ENCODE measurements at regions not wholly inside any gene's neighbourhood (a gene's known extent, or its start where the extent isn't known, plus 50 kb on each side); places are given as distances from the start of the nearest gene placed in this dataset.
A peak's percentile ranks its signal among the peaks of the same experiment; 100 is the strongest.
"Not testable (repeated sequence)": the region's sequence is repeated elsewhere in the genome, so short reads cannot be mapped to it uniquely, and the experiment has no call there.

DNA sequence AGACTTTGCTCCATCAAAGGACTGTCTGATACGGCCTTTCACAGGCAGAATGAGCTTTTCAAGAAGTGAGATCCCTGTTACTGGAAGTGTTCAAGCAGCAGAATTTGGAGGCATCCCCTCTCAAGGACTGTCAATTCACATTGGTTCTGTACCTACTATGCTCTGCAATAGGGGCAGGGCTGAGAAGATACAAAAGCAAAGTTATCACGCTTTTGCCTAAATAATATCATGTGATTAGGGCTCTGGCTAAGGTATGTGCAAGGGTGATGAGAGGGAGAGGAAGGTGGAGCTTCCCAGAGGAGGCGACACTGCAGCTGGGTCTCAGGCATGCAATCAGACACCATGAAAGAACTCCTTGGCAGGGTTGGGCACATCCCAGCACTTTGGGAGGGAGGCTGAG lies 80.2 kb upstream of the PIM1 start:
- Mint-ChIP-seq H3K4me3 (no peak overlapping the region), H3K9me3 (peaks cover 0 to 1% (median 0%) of the 10 kb centered on the region in 7 donors), H3K36me3 (no peaks in the 10 kb centered on the region), H3K27me3 (peaks cover 1% of the 10 kb centered on the region), H3K4me1 (peaks cover 0 to 11% (median 2%) of the 10 kb centered on the region in 4 donors), H3K27ac (no peak overlapping the region)
- Histone ChIP-seq H3K27me3 (ENCODE audit: control insufficient read depth, insufficient read depth, low read length) (no peaks in the 10 kb centered on the region), H3K27ac (ENCODE audit: insufficient read depth, low read length, poor library complexity, severe bottlenecking) (no peak overlapping the region), H3K4me1 (ENCODE audit: control insufficient read depth, insufficient read depth, low read length, poor library complexity, severe bottlenecking) (no peaks in the 10 kb centered on the region), H3K9me3 (ENCODE audit: control insufficient read depth in 2 of 2, low read length in 2 of 2) (no peaks in the 10 kb centered on the region), H3K36me3 (ENCODE audit: control insufficient read depth, insufficient read depth, low read length) (no peaks in the 10 kb centered on the region), H3K4me3 (ENCODE audit: low read depth, low read length) (no peak overlapping the region)
- no peak for DNase-seq
- no peak for ATAC-seq (ENCODE audit: low read depth in 2 of 2)

DNA sequence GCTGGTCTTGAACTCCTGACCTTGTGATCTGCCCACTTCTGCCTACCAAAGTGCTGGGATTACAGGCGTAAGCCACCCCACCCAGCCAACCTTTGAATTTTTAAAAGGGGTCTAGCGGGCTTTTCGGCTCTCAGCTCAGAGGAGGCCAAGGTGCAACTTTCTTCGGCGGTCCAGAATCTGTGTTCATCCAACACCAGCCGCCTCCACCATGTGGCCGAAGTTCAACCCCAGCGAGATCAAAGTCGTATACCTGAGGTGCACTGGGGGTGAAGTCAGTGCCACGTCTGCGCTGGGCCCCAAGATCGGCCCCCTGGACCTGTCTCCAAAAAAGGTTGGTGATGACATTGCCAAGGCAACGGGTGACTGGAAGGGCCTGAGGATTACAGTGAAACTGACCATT lies 78.8 kb upstream of the PIM1 start:
- not testable (repeated sequence) for H3K4me1 ChIP-seq (ENCODE audit: control insufficient read depth, insufficient read depth, low read length, poor library complexity, severe bottlenecking); DNase-seq; H3K36me3 ChIP-seq (ENCODE audit: control insufficient read depth, insufficient read depth, low read length); H3K4me3 Mint-ChIP-seq; H3K36me3 Mint-ChIP-seq; H3K4me3 ChIP-seq (ENCODE audit: low read depth, low read length); H3K9me3 ChIP-seq (ENCODE audit: control insufficient read depth in 2 of 2, low read length in 2 of 2); ATAC-seq (ENCODE audit: low read depth in 2 of 2); H3K27ac ChIP-seq (ENCODE audit: insufficient read depth, low read length, poor library complexity, severe bottlenecking); H3K27ac Mint-ChIP-seq; H3K27me3 Mint-ChIP-seq; H3K9me3 Mint-ChIP-seq; H3K27me3 ChIP-seq (ENCODE audit: control insufficient read depth, insufficient read depth, low read length)
- H3K4me1 Mint-ChIP-seq = peaks cover 0 to 17% (median 7%) of the 10 kb centered on the region in 4 donors

DNA sequence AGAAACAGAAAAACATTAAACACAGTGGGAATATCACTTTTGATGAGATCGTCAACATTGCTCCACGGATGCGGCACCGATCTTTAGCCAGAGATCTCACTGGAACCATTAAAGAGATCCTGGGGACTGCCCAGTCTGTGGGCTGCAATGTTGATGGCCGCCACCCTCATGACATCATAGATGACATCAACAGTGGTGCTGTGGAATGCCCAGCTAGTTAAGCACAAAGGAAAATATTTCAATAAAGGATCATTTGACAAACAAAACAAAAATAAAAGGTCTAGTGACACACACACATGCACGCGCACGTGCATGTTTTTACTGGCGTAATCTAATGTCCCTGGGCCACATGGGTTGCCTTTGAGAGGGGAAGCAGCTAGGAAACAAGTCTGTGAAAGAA lies 78.4 kb upstream of the PIM1 start:
- peaks cover 0 to 19% (median 7%) of the 10 kb centered on the region in 4 donors for H3K4me1 Mint-ChIP-seq
- H3K9me3 Mint-ChIP-seq; H3K36me3 ChIP-seq (ENCODE audit: control insufficient read depth, insufficient read depth, low read length): not testable (repeated sequence)

DNA sequence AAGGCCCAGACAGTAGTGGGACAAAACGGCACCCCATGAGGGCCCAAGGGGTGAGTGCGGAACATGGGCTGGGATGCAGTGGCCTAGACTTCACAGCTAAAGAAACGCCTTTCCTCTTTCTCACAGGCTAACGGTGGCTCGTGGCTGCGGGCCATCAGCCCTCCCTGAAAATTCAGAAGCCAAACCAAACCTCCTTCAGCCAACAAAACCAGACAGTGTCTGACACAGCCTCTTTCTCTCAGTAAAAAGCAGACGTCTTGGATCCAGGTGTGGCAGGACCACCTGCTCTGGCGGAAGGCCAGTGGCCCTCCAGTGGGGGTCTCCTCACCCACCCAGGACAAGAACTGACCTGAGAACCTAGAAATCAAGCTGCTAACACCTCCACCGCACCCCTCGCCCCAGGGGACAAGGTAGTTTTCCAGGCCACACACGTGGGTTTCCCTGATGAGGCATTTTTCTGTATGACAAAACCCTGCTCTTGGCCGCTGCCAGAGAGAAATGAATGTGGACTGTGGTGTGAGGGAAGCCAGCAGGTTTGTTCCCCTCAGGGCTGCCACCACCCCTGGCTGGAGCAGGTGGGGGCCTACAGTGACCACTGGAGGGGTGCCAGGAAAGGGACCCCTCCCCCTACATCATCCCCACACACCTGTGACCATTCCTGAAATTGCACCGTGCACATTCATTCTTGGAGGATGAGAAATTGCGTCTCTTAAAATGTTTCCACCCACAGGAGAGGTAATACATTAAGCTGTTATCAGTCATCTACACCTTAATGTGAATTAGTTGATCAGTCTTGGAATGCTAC lies 76.8 kb upstream of the PIM1 start:
- H3K4me3 ChIP-seq (ENCODE audit: low read depth, low read length) = no peak overlapping the region
- ATAC-seq (ENCODE audit: low read depth in 2 of 2) (no peak), DNase-seq (no peak)
- H3K27ac ChIP-seq (ENCODE audit: insufficient read depth, low read length, poor library complexity, severe bottlenecking) = no peak overlapping the region
- Mint-ChIP-seq H3K27me3 (no peaks in the 10 kb centered on the region), H3K4me3 (no peak overlapping the region), H3K36me3 (no peaks in the 10 kb centered on the region), H3K4me1 (peaks cover 0 to 19% (median 7%) of the 10 kb centered on the region in 4 donors), H3K9me3 (peaks cover 0 to 1% (median 0%) of the 10 kb centered on the region in 7 donors), H3K27ac (no peak overlapping the region)
- H3K9me3 ChIP-seq (ENCODE audit: control insufficient read depth in 2 of 2, low read length in 2 of 2) = no peaks in the 10 kb centered on the region
- no peaks in the 10 kb centered on the region for H3K4me1 ChIP-seq (ENCODE audit: control insufficient read depth, insufficient read depth, low read length, poor library complexity, severe bottlenecking)
- no peaks in the 10 kb centered on the region for H3K27me3 ChIP-seq (ENCODE audit: control insufficient read depth, insufficient read depth, low read length)
- no peaks in the 10 kb centered on the region for H3K36me3 ChIP-seq (ENCODE audit: control insufficient read depth, insufficient read depth, low read length)

More for the DNA sequence above, 78.4 kb upstream of the PIM1 start:
- H3K27me3 ChIP-seq (ENCODE audit: control insufficient read depth, insufficient read depth, low read length); H3K4me1 ChIP-seq (ENCODE audit: control insufficient read depth, insufficient read depth, low read length, poor library complexity, severe bottlenecking); H3K27ac ChIP-seq (ENCODE audit: insufficient read depth, low read length, poor library complexity, severe bottlenecking); H3K9me3 ChIP-seq (ENCODE audit: control insufficient read depth in 2 of 2, low read length in 2 of 2); H3K4me3 Mint-ChIP-seq; H3K4me3 ChIP-seq (ENCODE audit: low read depth, low read length); H3K36me3 Mint-ChIP-seq; ATAC-seq (ENCODE audit: low read depth in 2 of 2); H3K27ac Mint-ChIP-seq; H3K27me3 Mint-ChIP-seq; DNase-seq: not testable (repeated sequence)

DNA sequence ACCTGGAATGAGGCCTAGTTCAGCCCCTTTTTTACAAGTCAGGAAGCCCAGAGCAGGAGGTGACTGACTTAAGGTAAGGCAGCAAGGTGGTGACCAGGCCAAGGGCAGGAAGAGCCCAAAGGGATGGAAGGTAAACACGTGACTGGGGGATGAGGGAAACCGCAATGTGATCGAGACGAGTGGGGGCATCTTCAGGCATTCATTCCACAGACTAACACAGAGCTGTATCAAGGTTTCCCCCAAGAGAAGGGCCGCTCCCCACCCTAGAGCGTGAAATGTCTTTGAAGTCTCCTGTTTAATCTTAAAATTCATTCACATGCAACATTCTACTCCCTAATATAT lies 76.3 kb upstream of the PIM1 start:
- Mint-ChIP-seq H3K4me3 (no peak overlapping the region), H3K27ac (peak overlapping the region in 1 of 3 donors; percentile 67), H3K9me3 (peaks cover 0 to 1% (median 0%) of the 10 kb centered on the region in 7 donors), H3K36me3 (no peaks in the 10 kb centered on the region), H3K4me1 (peaks cover 0 to 19% (median 7%) of the 10 kb centered on the region in 4 donors), H3K27me3 (no peaks in the 10 kb centered on the region)
- H3K36me3 ChIP-seq (ENCODE audit: control insufficient read depth, insufficient read depth, low read length) = no peaks in the 10 kb centered on the region
- no peak for DNase-seq
- H3K27ac ChIP-seq (ENCODE audit: insufficient read depth, low read length, poor library complexity, severe bottlenecking) = no peak overlapping the region
- H3K4me1 ChIP-seq (ENCODE audit: control insufficient read depth, insufficient read depth, low read length, poor library complexity, severe bottlenecking) = no peaks in the 10 kb centered on the region
- no peaks in the 10 kb centered on the region for H3K9me3 ChIP-seq (ENCODE audit: control insufficient read depth in 2 of 2, low read length in 2 of 2)
- ATAC-seq (ENCODE audit: low read depth in 2 of 2) = no peak
- no peak overlapping the region for H3K4me3 ChIP-seq (ENCODE audit: low read depth, low read length)
- H3K27me3 ChIP-seq (ENCODE audit: control insufficient read depth, insufficient read depth, low read length) = no peaks in the 10 kb centered on the region

DNA sequence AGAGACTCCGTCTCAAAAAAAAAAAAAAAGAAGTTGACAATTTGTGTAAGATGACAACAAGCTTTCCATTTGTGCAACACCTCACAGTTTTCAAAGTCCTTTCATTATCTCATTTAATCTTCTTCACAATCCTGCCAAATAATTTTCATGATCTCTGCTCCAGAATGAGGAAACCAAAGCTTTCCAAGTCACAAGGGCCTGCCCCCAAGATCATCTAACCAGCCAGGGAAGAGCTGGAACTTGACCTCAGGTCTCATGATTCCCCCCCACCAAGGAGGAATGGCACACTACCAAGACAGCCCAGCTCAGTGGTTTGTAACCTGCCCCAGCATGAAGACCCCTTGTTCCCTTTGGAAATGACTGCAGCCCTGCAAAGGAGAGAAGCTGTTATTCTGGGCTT lies 74.0 kb upstream of the PIM1 start:
- Histone ChIP-seq H3K9me3 (ENCODE audit: control insufficient read depth in 2 of 2, low read length in 2 of 2) (no peaks in the 10 kb centered on the region), H3K27me3 (ENCODE audit: control insufficient read depth, insufficient read depth, low read length) (no peaks in the 10 kb centered on the region), H3K27ac (ENCODE audit: insufficient read depth, low read length, poor library complexity, severe bottlenecking) (no peak overlapping the region), H3K4me3 (ENCODE audit: low read depth, low read length) (no peak overlapping the region), H3K36me3 (ENCODE audit: control insufficient read depth, insufficient read depth, low read length) (no peaks in the 10 kb centered on the region), H3K4me1 (ENCODE audit: control insufficient read depth, insufficient read depth, low read length, poor library complexity, severe bottlenecking) (no peaks in the 10 kb centered on the region)
- no peak overlapping the region for H3K4me3 Mint-ChIP-seq
- H3K36me3 Mint-ChIP-seq = no peaks in the 10 kb centered on the region
- no peak for ATAC-seq (ENCODE audit: low read depth in 2 of 2)
- peaks cover 0 to 19% (median 7%) of the 10 kb centered on the region in 4 donors for H3K4me1 Mint-ChIP-seq
- peaks cover 0 to 1% (median 0%) of the 10 kb centered on the region in 7 donors for H3K9me3 Mint-ChIP-seq
- H3K27me3 Mint-ChIP-seq = no peaks in the 10 kb centered on the region
- DNase-seq = no peak
- H3K27ac Mint-ChIP-seq = peak overlapping the region in 1 of 3 donors; percentile 49

DNA sequence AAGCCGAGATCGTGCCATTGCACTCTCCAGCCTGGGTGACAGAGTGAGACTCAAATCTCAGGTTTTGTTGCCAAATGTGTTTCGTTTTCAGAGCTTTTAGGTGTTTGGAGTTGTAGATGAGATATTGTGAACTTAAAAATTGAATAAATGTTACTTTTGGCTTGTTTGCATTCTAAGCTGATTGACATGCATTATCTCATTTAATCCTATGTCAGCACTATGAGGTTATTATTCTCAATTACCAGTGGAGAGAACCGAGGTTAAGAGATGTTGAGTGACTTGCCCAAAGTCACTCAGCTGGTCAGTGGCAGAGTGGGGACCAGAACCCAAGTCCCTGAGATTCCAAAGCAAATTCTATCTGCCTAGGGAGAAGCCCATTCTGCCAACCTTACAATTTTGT lies 72.6 kb upstream of the PIM1 start:
- H3K4me1 Mint-ChIP-seq = peaks cover 0 to 26% (median 11%) of the 10 kb centered on the region in 4 donors
- H3K9me3 Mint-ChIP-seq = no peaks in the 10 kb centered on the region
- H3K27me3 Mint-ChIP-seq = no peaks in the 10 kb centered on the region

DNA sequence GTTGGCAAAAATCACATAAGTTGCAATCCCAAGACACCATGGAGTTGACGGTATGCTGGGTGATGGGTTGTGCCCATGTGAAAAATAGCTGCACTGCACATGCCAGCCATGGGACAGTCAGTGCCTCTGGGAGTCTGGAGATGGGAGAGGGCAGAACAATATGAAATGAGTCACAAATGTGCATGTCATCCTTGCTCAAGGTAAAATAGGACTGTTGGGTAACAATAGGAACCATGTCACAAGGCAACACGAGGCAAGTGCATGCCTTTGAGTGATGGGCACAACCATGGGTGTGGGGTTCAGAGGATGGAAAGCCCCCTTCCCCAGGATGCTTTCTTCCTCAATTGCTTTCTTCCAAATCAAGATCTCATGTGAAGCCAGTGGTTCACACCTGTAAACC lies 70.5 kb upstream of the PIM1 start:
- Histone ChIP-seq H3K27ac (ENCODE audit: insufficient read depth, low read length, poor library complexity, severe bottlenecking) (no peak overlapping the region), H3K36me3 (ENCODE audit: control insufficient read depth, insufficient read depth, low read length) (no peaks in the 10 kb centered on the region), H3K4me1 (ENCODE audit: control insufficient read depth, insufficient read depth, low read length, poor library complexity, severe bottlenecking) (peaks cover 17% of the 10 kb centered on the region), H3K4me3 (ENCODE audit: low read depth, low read length) (no peak overlapping the region), H3K27me3 (ENCODE audit: control insufficient read depth, insufficient read depth, low read length) (no peaks in the 10 kb centered on the region), H3K9me3 (ENCODE audit: control insufficient read depth in 2 of 2, low read length in 2 of 2) (no peaks in the 10 kb centered on the region)
- no peaks in the 10 kb centered on the region for H3K27me3 Mint-ChIP-seq
- no peak for DNase-seq
- peaks cover 0 to 32% (median 20%) of the 10 kb centered on the region in 4 donors for H3K4me1 Mint-ChIP-seq
- H3K27ac Mint-ChIP-seq = peak overlapping the region in 1 of 3 donors; percentile 41
- no peak overlapping the region for H3K4me3 Mint-ChIP-seq
- no peaks in the 10 kb centered on the region for H3K36me3 Mint-ChIP-seq
- no peak for ATAC-seq (ENCODE audit: low read depth in 2 of 2)
- H3K9me3 Mint-ChIP-seq = no peaks in the 10 kb centered on the region

More for the DNA sequence above, 72.6 kb upstream of the PIM1 start:
- Mint-ChIP-seq H3K36me3 (no peaks in the 10 kb centered on the region), H3K4me3 (no peak overlapping the region), H3K27ac (no peak overlapping the region)
- ATAC-seq (ENCODE audit: low read depth in 2 of 2) = no peak
- H3K27ac ChIP-seq (ENCODE audit: insufficient read depth, low read length, poor library complexity, severe bottlenecking) = no peak overlapping the region
- H3K4me3 ChIP-seq (ENCODE audit: low read depth, low read length) = no peak overlapping the region
- no peaks in the 10 kb centered on the region for H3K27me3 ChIP-seq (ENCODE audit: control insufficient read depth, insufficient read depth, low read length)
- peaks cover 4% of the 10 kb centered on the region for H3K4me1 ChIP-seq (ENCODE audit: control insufficient read depth, insufficient read depth, low read length, poor library complexity, severe bottlenecking)
- no peaks in the 10 kb centered on the region for H3K9me3 ChIP-seq (ENCODE audit: control insufficient read depth in 2 of 2, low read length in 2 of 2)
- DNase-seq = no peak
- H3K36me3 ChIP-seq (ENCODE audit: control insufficient read depth, insufficient read depth, low read length) = no peaks in the 10 kb centered on the region

All from CD4-positive, CD25-positive, alpha-beta regulatory T cell (primary cell).